ENCODE measurements at regions not wholly inside any gene's neighbourhood (a gene's known extent, or its start where the extent isn't known, plus 50 kb on each side); places are given as distances from the start of the nearest gene placed in this dataset.

GRCh38 chrX:139049465-139049864 lies 337.9 kb upstream of the FGF13 start:
- Histone ChIP-seq H3K36me3 (ENCODE audit: insufficient read depth, low read length) (no peaks in the 10 kb centered on the region), H4K20me1 (ENCODE audit: insufficient read depth, low read length) (no peaks in the 10 kb centered on the region), H3K9me3 (ENCODE audit: low read length) (no peaks in the 10 kb centered on the region), H3K4me1 (ENCODE audit: insufficient read depth, low read length, poor library complexity, severe bottlenecking) (no peaks in the 10 kb centered on the region), H3K79me2 (ENCODE audit: insufficient read depth, low read depth, low read length) (no peaks in the 10 kb centered on the region), H3K27ac (ENCODE audit: low read depth, low read length, poor library complexity, severe bottlenecking) (no peak overlapping the region), H3K9me2 (ENCODE audit: insufficient read depth, low read length) (no peaks in the 10 kb centered on the region), H3K4me2 (ENCODE audit: low read length) (no peak overlapping the region), H2AFZ (ENCODE audit: low read length) (no peak overlapping the region), H3K4me3 (ENCODE audit: low read depth, low read length, poor library complexity, severe bottlenecking) (no peak overlapping the region)
- intact Hi-C loops (cut with micrococcal nuclease; ENCODE audit: unreplicated experiment) = no loop called here
- ChIA-PET CTCF (ENCODE audit: unreplicated experiment) (no interaction called here), POLR2A (interaction anchor here (0.6 kb wide), 1 partner anchor 473 kb away, joined by 3 read pairs; no protein-coding TSS in a partner anchor)
- TF ChIP-seq CTCF (conservative IDR thresholded peaks at IDR 0.05; ENCODE audit: low read length) (no peak), EZH2phosphoT487 (IDR thresholded peaks at IDR 0.05; ENCODE audit: borderline replicate concordance, low read depth, low read length) (no peak)
- no TSS peak for BruUV-seq (replicated peaks)
- DNase-seq (ENCODE audit: low spot score) = no peak

- no TSS peak for BruUV-seq (replicated peaks)
- Histone ChIP-seq H3K4me3 (ENCODE audit: low read depth, low read length, poor library complexity, severe bottlenecking) (no peak overlapping the region), H3K36me3 (ENCODE audit: insufficient read depth, low read length) (no peaks in the 10 kb centered on the region), H3K9me2 (ENCODE audit: insufficient read depth, low read length) (no peaks in the 10 kb centered on the region), H3K27ac (ENCODE audit: low read depth, low read length, poor library complexity, severe bottlenecking) (no peak overlapping the region), H3K9me3 (ENCODE audit: low read length) (no peaks in the 10 kb centered on the region), H4K20me1 (ENCODE audit: insufficient read depth, low read length) (no peaks in the 10 kb centered on the region), H3K79me2 (ENCODE audit: insufficient read depth, low read depth, low read length) (no peaks in the 10 kb centered on the region), H3K4me1 (ENCODE audit: insufficient read depth, low read length, poor library complexity, severe bottlenecking) (no peaks in the 10 kb centered on the region), H2AFZ (ENCODE audit: low read length) (no peak overlapping the region), H3K4me2 (ENCODE audit: low read length) (no peak overlapping the region)
- no peak for DNase-seq (ENCODE audit: low spot score)
- TF ChIP-seq CTCF (conservative IDR thresholded peaks at IDR 0.05; ENCODE audit: low read length) (no peak), EZH2phosphoT487 (IDR thresholded peaks at IDR 0.05; ENCODE audit: borderline replicate concordance, low read depth, low read length) (no peak)
- intact Hi-C loops (cut with micrococcal nuclease; ENCODE audit: unreplicated experiment) = no loop called here
- CTCF ChIA-PET (ENCODE audit: unreplicated experiment) = no interaction called here
- POLR2A ChIA-PET = no interaction called here
Measured at GRCh38 chrX:139044680-139045079, 333.2 kb upstream of the FGF13 start.

- ChIA-PET CTCF (ENCODE audit: unreplicated experiment) (no interaction called here), POLR2A (no interaction called here)
- Histone ChIP-seq H3K4me2 (ENCODE audit: low read length) (no peak overlapping the region), H3K9me2 (ENCODE audit: insufficient read depth, low read length) (no peaks in the 10 kb centered on the region), H3K79me2 (ENCODE audit: insufficient read depth, low read depth, low read length) (no peaks in the 10 kb centered on the region), H3K36me3 (ENCODE audit: insufficient read depth, low read length) (no peaks in the 10 kb centered on the region), H3K27ac (ENCODE audit: low read depth, low read length, poor library complexity, severe bottlenecking) (no peak overlapping the region), H3K4me3 (ENCODE audit: low read depth, low read length, poor library complexity, severe bottlenecking) (no peak overlapping the region), H2AFZ (ENCODE audit: low read length) (no peak overlapping the region), H3K9me3 (ENCODE audit: low read length) (no peaks in the 10 kb centered on the region), H4K20me1 (ENCODE audit: insufficient read depth, low read length) (no peaks in the 10 kb centered on the region), H3K4me1 (ENCODE audit: insufficient read depth, low read length, poor library complexity, severe bottlenecking) (no peaks in the 10 kb centered on the region)
- no peak for TF ChIP-seq CTCF (conservative IDR thresholded peaks at IDR 0.05; ENCODE audit: low read length)
- TF ChIP-seq EZH2phosphoT487 (IDR thresholded peaks at IDR 0.05; ENCODE audit: borderline replicate concordance, low read depth, low read length) = no peak
- intact Hi-C loops (cut with micrococcal nuclease; ENCODE audit: unreplicated experiment) = no loop called here
- no peak for DNase-seq (ENCODE audit: low spot score)
- no TSS peak for BruUV-seq (replicated peaks)
Measured at GRCh38 chrX:139039041-139039440, 327.5 kb upstream of the FGF13 start.
